ENCODE measurements at regions not wholly inside any gene's neighbourhood (a gene's known extent, or its start where the extent isn't known, plus 50 kb on each side); places are given as distances from the start of the nearest gene placed in this dataset.

GRCh38 chr17:70875729-70876310, 706.5 kb downstream of the KCNJ2 start:
- DNase-seq (ENCODE audit: low read depth), result peak; percentile 18

- no peak for DNase-seq (ENCODE audit: low read depth)
Observed at GRCh38 chr17:70878879-70879278, 709.5 kb downstream of the KCNJ2 start.

- no peak for DNase-seq (ENCODE audit: low read depth)
Observed at GRCh38 chr17:70879401-70879800, 710.1 kb downstream of the KCNJ2 start.

GRCh38 chr17:70881093-70881492, 711.8 kb downstream of the KCNJ2 start:
- no peak for DNase-seq (ENCODE audit: low read depth)

- no peak for DNase-seq (ENCODE audit: low read depth)
Observed at GRCh38 chr17:70882504-70882903, 713.2 kb downstream of the KCNJ2 start.

GRCh38 chr17:70886648-70887047, 717.3 kb downstream of the KCNJ2 start:
- no peak for DNase-seq (ENCODE audit: low read depth)

GRCh38 chr17:70888324-70888723, 719.0 kb downstream of the KCNJ2 start:
- no peak for DNase-seq (ENCODE audit: low read depth)

- DNase-seq (ENCODE audit: low read depth), result no peak
Observed at GRCh38 chr17:70891306-70891705, 722.0 kb downstream of the KCNJ2 start.

- DNase-seq (ENCODE audit: low read depth), result no peak
Observed at GRCh38 chr17:70892527-70892926, 723.2 kb downstream of the KCNJ2 start.

- DNase-seq (ENCODE audit: low read depth), result no peak
Observed at GRCh38 chr17:70896843-70897242, 727.5 kb downstream of the KCNJ2 start.

GRCh38 chr17:70897446-70897845, 728.1 kb downstream of the KCNJ2 start:
- DNase-seq (ENCODE audit: low read depth), result no peak

- DNase-seq (ENCODE audit: low read depth), result no peak
Observed at GRCh38 chr17:70901870-70902269, 732.5 kb downstream of the KCNJ2 start.

GRCh38 chr17:70905796-70906195, 736.5 kb downstream of the KCNJ2 start:
- peak; percentile 4 for DNase-seq (ENCODE audit: low read depth)

- DNase-seq (ENCODE audit: low read depth), result no peak
Observed at GRCh38 chr17:70906808-70907207, 737.5 kb downstream of the KCNJ2 start.

- DNase-seq (ENCODE audit: low read depth), result no peak
Observed at GRCh38 chr17:70912716-70913485, 743.6 kb downstream of the KCNJ2 start.

- DNase-seq (ENCODE audit: low read depth), result no peak
Observed at GRCh38 chr17:70916469-70916868, 747.1 kb downstream of the KCNJ2 start.

GRCh38 chr17:70919241-70919640, 749.9 kb downstream of the KCNJ2 start:
- no peak for DNase-seq (ENCODE audit: low read depth)

- DNase-seq (ENCODE audit: low read depth), result no peak
Observed at GRCh38 chr17:70920416-70920815, 751.1 kb downstream of the KCNJ2 start.

- DNase-seq (ENCODE audit: low read depth), result no peak
Observed at GRCh38 chr17:70922268-70922667, 752.9 kb downstream of the KCNJ2 start.

GRCh38 chr17:70924776-70925175, 755.4 kb downstream of the KCNJ2 start:
- no peak for DNase-seq (ENCODE audit: low read depth)

- no peak for DNase-seq (ENCODE audit: low read depth)
Observed at GRCh38 chr17:70929226-70929625, 759.9 kb downstream of the KCNJ2 start.

GRCh38 chr17:70934231-70934630, 764.9 kb downstream of the KCNJ2 start:
- no peak for DNase-seq (ENCODE audit: low read depth)

GRCh38 chr17:70934835-70935234, 765.5 kb downstream of the KCNJ2 start:
- no peak for DNase-seq (ENCODE audit: low read depth)

GRCh38 chr17:70936724-70937123, 767.4 kb downstream of the KCNJ2 start:
- DNase-seq (ENCODE audit: low read depth), result no peak
